GM19455 (cell line): ENCODE measurements at regions not wholly inside any gene's neighbourhood (a gene's known extent, or its start where the extent isn't known, plus 50 kb on each side); places are given as distances from the start of the nearest gene placed in this dataset.
"Not testable (repeated sequence)": the region's sequence is repeated elsewhere in the genome, so short reads cannot be mapped to it uniquely, and the experiment has no call there.

Source experiments
- ATAC-seq: cut with Tn5 transposase; IDR thresholded peaks from one replicate; pipeline ENCODE4 v1.9.1; 2021; ENCODE audit not compliant: unreplicated experiment

DNA sequence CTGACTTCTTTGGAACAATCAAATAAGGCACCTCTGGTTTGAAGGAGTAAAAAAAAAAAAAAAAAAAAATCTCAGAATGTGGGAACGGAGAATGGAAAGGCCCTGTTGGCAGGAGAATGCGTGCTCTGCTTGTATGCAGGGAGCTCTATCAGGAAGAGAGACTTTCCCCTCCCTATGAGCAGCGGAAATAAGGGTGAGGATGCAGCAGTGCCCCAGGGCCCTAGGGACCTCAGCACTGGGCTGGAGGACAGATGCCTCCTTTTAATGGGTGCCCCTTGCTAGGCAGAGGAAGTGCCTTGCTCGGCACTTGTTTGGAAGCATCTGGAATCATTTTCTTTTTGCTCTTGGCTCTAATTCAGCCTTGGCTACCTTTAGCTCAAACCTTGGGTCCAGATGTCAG lies 283.4 kb upstream of the NBPF12 start:
- not testable (repeated sequence) for ATAC-seq

DNA sequence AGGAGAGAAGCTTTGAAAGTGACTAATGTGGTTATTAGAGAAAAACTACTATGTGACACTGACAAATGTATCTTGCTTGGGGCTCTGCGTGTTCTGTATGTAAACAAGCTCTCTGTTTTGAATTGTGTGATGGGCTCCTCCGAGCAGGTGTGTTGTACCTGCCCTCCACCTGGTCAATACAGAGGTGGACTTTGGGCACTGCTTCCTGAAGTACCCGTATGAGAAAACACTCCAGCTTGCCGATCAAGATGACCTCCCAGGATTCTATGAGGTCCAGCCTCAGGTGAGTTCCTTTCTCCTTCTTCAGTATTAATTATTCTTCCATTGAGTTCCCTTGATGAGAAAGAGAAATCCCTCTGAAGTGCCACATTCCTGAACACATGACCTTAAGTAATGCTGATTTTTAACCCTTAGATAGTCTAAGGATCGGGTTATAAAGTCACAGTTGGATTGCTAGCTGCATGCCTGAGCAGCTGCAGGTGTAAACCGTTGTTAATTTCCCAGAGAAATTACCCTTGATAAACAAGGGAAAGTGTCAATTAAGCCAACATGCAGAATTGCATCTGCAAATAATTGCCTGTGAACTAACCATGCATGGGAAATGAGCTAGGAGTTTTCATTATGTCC lies 292.0 kb upstream of the NBPF12 start:
- not testable (repeated sequence) for ATAC-seq

DNA sequence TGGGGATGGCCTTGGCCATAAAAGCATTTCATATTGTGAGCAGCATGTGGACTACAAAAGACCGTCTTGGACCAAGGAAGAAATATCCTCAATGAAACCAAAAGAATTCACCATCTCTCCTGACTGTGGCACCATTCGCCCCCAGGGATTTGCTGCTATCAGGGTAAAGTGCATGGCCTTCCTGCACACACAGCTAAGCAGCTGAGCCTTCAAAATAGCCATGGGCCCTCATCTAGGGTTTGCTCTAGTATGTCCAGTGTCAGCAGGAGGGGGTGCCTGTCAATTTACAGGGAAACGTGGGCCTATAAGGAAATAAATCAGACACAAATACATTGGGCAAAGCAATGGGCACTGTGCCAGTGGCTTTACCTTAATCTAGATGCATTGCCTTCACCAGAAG lies 296.6 kb upstream of the NBPF12 start:
- ATAC-seq, result not testable (repeated sequence)

DNA sequence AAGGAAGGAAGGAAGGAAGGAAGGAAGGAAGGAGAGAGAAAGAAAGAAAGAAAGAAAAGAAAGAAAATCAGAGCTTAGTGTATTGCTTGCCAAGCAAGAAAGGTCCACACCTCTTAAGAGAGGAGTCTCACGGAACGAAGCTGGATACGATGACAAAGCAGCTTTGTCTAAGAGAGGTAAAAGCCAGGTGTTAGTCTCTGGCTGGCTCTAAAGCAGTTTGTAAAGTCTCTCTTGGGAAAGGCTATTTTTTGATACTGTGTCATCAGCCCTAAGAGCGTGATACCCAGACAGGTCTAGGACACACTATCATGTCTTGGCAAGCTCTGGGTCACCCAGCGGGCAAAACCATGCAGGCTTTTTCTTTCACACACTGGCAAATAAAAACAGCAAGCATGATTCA lies 297.5 kb upstream of the NBPF12 start:
- ATAC-seq, result not testable (repeated sequence)

DNA sequence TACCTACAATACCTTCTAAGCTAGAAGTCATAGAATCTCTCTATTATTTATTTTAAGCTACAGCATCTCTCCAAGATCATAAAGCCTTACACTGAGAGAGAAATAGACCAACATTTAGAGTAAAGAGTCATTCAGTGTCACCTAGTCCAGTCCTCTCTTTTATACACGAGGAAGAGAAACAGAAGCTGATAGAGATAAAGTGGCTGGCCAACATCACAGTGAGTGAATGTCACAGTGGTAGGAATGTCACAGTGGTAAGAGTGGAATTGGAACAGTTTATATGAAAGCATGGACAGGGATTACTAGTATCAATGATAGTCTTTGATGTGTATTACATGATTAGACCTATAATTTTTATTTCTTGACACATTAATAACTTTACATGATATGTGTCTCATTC lies 307.8 kb upstream of the NBPF12 start:
- ATAC-seq, result not testable (repeated sequence)

DNA sequence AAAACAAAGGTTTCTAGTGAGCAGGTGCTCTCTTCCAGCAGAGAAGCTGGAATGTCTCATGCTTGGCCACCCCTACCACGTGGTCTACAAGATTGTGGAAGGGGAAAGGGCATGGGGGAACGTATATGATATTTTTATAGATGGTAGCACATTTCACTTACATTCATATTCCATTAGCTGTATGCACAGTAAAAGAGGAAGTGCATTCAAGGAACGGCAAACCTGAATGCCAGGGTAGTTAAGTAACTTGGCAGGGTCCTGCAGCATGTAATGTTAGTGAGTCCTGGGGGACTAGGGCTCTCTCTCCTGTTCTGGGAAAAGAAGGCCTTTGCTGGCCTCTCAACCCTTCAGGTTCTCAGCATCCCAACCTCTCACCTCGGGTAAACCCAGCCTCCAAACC lies 319.5 kb upstream of the NBPF12 start:
- ATAC-seq, result not testable (repeated sequence)

DNA sequence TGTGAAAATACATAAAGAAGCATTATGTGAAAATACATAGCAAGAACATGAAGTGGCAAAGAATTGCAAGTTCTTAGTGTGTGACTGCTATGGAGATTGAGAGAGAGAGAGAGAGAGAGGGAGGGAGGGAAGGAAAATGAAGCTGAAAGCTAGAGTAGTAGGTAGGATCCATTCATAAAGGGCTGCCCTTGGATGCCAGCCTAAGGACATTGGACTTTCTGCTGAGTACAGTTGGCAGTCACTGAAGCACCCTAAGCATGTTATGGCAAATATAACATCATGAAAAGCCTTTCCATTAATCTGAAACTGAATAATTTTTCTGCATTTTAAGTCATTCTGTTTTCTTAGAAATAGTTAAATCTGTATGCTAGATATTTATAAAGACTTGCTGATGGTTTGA lies 333.4 kb upstream of the NBPF12 start:
- ATAC-seq, result not testable (repeated sequence)

DNA sequence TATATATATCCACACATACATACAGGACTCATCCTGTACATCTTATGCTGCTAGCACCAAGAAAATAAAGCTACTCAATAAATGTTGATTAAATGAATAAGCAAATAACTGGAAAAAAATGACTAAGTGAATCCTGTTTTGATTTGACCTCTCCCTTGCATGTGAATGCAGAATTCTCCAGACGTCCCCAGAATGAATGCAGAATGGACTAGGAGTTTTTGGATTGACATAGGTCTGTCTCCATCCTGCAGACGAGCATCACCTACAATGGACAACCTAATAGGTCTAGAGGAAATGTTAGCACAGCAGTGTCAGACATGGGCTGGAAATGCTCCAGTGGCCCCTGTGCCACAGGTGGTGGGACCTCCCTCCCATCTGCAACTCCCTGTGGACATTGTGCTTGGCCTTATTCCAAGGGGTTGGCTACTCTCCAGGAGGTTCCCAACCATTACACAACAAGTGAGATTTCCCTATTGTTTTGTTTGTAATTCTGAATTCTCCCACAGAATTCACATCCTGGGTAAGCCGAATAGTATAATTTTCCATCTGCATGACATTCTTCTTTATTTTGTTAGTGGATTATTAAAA lies 337.3 kb upstream of the NBPF12 start:
- not testable (repeated sequence) for ATAC-seq

DNA sequence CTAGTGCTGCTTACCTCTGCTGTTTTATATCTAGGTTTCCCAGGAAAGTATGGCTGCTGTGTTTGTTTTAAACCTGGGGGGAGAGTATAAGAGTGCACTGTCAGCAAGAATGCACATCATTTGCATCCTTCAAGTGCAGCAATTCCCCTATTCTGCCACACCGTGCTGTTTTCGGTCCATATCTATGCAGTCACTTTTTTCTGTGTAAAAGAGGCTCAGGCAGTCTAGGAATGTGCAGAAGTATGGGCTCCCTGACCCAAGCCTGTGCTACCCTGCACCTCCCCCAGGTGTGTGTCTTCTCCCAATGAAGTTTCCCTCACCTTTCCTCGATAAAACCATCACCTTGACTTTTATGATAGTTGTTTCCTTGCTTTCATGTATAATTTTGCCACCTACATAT lies 338.2 kb upstream of the NBPF12 start:
- not testable (repeated sequence) for ATAC-seq

DNA sequence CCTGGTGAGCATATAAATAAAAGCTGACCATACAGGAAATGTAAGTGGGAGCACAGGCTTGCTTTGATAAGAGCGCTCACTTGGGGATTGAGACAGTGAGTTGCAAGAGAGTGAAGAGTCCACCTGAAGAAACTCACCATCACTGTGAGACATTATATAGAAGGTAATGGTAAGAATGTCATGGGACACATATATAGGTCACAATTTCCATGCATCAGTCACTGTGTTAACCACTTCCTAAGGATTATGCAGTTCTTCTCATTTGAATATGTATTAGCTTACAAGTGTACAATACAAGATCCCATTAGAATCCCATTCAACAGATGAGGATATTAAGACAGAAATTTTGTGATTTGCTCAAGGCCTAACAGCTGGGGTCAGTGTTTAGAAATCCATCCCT lies 352.4 kb upstream of the NOTCH2NLA start:
- not testable (repeated sequence) for ATAC-seq

DNA sequence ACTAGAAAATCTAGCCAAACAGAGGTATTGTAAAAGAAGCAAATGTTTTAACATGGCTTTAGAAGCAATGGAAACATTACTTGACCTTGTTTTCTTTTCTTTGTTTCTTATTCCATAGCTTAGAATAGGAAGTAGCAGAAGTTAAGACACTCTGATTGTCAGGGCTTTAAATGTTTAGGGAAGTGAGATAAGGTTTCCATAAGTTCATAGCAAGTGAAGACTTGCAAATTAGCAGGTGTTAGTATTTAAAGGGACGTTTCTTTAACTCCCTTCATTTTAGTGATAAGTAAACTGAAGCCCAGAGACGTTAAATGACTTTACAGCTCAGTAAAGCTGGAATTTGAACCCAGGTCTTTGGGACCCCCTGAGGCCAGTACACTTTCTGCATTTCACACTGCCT lies 338.7 kb upstream of the NOTCH2NLA start:
- not testable (repeated sequence) for ATAC-seq

DNA sequence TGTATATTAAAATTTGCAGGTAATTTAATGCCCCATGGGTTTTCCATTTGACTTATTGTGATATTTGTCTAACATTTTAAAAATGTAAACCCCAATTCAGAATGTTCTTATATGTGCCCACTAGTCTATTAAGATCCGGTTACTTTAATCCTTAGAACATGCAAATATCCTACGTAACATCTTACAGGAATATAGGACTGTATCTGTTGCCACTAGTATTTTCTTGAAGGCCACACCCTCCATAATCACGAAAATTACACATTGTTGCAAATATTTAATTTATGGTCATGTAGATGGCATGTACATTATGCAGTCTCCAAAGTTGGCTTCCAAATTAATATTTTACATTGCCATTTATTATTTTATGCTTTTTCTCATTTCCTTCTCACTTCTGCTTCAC lies 329.2 kb upstream of the NOTCH2NLA start:
- ATAC-seq, result not testable (repeated sequence)

DNA sequence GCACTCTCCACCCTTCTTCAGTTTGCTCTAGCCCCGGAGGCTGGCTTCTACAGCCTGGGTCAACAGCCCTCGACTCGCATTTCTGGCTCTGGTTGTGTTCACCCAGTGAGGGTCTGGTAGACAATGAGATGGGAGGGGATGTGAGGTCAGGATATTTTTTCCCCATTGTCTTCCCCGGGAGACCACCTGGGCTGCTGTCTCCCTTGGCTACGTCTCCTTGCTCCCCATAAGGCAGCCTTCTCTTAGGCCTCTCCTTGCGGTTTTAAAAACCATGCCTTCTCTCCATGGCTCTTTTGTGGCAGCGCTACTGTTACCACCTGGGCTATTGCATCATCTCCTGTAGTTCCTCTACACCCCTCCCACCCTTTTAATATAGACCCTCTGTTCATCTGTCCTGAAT lies 327.6 kb upstream of the NOTCH2NLA start:
- ATAC-seq, result not testable (repeated sequence)

DNA sequence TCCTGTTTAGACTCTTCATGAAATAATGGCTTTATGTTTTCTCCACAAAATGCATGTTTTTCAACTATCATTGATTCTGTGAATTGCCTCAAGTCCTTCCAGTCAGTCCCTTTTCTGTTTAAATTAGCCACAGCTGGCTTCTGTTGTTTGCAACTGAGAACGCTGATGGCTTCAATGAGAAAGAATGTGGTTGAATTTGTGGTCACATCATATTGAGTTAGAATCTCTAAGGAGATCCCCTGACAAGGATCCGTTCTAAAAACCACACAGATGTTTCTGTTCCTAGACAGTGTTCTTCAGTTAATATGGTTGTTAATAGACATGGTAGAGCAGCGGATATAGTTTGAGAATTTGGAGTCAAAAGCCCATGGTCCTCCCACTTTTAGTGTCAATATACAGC lies 323.6 kb upstream of the NOTCH2NLA start:
- not testable (repeated sequence) for ATAC-seq

DNA sequence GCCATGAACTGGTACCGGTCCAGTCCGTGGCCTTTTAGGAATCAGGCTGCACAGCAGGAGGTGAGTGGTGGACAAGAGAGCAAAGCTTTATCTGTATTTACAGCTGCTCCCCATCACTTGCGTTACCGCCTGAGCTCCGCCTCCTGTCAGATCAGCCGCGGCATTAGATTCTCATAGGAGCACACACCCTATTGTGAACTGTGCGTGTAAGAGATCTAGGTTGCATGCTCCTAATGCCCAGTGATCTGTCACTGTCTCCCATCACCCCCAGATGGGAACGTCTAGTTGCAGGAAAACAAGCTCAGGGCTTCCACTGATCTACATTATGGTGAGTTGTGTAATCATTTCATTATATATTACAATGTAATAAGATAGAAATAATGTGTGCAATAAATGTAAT lies 319.9 kb upstream of the NOTCH2NLA start:
- not testable (repeated sequence) for ATAC-seq

DNA sequence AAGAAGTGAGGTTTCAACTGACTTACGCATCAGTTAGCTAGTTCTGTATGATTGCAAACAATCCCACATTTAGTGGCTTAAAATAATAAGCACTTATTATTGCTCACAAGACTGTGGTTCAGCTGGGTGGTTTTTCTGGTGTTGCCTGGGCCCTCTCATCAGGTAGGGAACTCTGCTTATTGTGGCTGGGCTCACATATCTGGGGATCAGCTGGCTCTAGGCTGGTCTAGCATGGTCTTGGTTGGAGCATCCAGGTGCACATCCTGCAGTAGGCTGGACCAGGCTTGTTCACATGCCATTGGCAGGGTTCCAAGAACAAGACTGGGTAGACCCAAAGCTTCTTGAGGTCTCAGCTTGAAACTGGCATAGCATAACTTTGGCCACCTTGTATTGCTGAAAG lies 317.4 kb upstream of the NOTCH2NLA start:
- ATAC-seq, result not testable (repeated sequence)

DNA sequence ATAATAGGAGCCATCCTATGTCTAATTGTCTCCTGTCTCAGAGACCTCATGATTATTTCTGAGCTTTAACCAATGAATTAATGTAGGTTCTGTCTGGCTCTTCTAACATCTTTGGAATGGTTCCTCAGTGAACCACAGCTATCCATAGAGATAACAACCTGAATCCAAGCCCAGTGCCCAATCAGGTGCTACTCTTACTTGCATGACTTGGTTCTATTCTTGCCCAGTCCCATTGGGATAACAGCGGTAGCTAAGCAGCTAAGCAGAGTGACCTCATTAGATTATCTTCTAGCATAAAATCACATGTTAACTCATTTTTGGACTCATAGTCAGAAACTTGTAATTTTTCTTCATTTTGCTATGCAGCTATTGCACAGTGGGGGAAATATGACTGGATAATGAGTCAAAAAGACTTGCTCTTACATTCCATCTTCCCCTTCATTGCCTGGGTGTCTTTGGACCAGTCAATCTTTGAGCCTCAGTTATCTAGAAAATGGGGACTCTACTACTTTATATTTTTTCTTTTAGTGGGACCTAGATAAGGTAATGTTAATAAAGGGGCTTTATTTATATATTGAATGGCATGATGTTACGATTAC lies 309.1 kb upstream of the NOTCH2NLA start:
- ATAC-seq, result not testable (repeated sequence)

DNA sequence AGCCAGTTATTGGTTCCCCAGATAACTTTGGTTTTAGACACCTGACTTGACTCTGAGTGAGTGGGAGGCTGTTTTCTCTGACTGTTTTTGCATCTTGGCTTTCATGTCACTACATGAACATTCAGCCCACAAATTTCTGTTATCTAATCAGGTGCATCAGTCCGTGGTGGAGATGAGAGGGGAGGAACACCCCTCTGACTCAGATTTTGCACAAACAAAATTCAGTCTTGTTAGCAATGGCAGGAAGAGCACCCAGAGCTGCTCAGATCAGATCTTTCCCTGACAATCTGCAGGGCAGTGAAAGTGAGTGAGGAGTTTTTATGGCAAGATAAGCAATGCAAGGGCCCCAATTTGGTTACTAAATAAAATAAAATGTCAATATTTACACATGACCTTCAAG lies 307.2 kb upstream of the NOTCH2NLA start:
- not testable (repeated sequence) for ATAC-seq

DNA sequence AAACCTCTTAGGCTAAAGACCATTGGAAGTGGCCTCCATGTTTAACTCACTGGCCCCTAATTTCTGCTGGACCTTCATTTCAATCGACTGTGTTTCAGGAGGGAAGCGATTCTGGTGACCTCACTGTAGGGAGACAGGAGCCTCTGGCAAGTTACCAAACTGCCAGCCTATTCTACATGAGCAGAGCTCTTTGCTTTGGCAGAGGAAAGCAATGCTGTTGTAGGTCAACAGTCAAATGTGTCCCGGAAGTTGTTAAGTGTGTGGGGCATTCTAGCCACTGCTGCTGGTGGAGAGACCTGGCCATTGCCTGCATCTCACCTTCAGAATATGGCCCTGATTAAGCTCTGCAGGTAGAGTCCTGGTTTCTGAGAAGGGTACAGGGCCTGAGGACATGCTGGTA lies 306.8 kb upstream of the NOTCH2NLA start:
- ATAC-seq, result not testable (repeated sequence)

DNA sequence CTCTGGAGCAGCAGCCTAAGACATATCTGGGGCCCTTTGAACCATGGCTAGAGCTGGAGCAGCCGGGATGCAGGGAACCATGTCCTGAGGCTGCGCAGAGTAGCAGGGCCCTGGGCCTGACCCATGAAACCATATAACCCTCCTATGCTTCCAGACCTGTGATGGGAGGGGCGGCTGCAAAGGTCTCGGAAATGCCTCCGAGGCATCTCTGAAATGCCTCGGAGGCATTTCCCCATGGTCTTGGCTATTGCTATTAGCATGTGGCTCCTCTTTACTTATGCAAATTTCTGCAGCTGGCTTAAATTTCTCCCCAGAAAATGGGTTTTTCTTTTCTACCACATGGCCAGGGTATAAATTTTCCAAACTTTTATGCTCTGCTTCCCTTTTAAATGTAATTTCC lies 302.1 kb upstream of the NOTCH2NLA start:
- ATAC-seq, result not testable (repeated sequence)

DNA sequence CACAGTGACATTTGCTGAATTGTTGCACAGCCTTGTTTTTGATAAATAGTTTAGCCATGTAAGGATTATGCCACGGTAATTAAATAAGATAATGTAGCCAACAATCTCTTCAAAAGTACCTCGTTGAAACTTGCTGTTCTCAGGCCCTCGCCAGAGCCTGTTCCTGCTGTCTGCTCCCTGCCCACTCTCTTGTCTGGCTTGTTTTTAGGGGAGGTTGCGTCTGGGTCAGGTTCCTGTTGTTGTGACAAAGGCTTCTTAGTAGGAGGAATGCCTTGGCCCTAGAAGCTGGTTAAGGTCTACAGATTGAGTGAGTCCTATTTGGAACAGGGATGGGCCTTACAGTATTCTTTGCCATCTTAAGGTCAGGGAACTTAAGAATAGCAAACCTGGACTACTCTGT lies 294.0 kb upstream of the NOTCH2NLA start:
- not testable (repeated sequence) for ATAC-seq

DNA sequence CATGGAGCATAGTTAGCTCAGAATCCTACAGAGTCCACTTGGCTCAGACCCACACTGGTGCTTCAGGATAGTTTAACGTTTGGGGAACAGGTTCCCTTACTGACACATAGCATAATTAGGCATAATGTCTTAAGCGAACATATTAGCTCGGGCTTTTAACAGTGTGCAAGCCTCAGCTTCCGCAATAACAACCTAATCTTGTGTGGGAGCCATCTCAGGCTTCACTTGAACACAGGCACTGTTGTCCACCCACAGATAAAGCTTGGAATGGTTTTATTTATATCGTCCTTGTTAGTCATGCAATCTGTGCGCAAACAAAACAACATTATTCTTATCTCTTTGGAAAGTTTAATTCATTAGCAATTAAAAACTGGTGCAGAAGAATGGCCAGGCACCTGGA lies 293.5 kb upstream of the NOTCH2NLA start:
- ATAC-seq, result not testable (repeated sequence)
